ENCODE measurements at regions not wholly inside any gene's neighbourhood (a gene's known extent, or its start where the extent isn't known, plus 50 kb on each side); places are given as distances from the start of the nearest gene placed in this dataset.

GRCh38 chr2:7497178-7497577 lies 580.0 kb downstream of the RNF144A start:
- Histone ChIP-seq H3K36me3 (no peaks in the 10 kb centered on the region), H3K9me3 (no peaks in the 10 kb centered on the region), H3K4me3 (no peak overlapping the region), H3K27ac (no peak overlapping the region), H3K27me3 (no peaks in the 10 kb centered on the region), H3K4me1 (no peaks in the 10 kb centered on the region)
- intact Hi-C loops (cut with DNase I) = no loop called here
- WGBS, 2 donors = 75 to 79% methylated on average over 3 of the region's 4 CpGs
- no peak for TF ChIP-seq CTCF (IDR thresholded peaks at IDR 0.05)
- no peak for TF ChIP-seq POLR2A (IDR thresholded peaks at IDR 0.05)
- DNase-seq = no peak

- Histone ChIP-seq H3K4me1 (no peaks in the 10 kb centered on the region), H3K27ac (no peak overlapping the region), H3K27me3 (no peaks in the 10 kb centered on the region), H3K36me3 (no peaks in the 10 kb centered on the region), H3K4me3 (no peak overlapping the region), H3K9me3 (no peaks in the 10 kb centered on the region)
- 73 to 88% methylated on average over 1 to 2 of the region's 2 CpGs for WGBS, 2 donors
- no peak for DNase-seq
- no peak for TF ChIP-seq CTCF (IDR thresholded peaks at IDR 0.05)
- TF ChIP-seq POLR2A (IDR thresholded peaks at IDR 0.05) = no peak
- intact Hi-C loops (cut with DNase I) = no loop called here
Measured at GRCh38 chr2:7499018-7499417, 581.8 kb downstream of the RNF144A start.

GRCh38 chr2:7502336-7502735 lies 585.1 kb downstream of the RNF144A start:
- Histone ChIP-seq H3K9me3 (no peaks in the 10 kb centered on the region), H3K4me3 (no peak overlapping the region), H3K27ac (no peak overlapping the region), H3K27me3 (peaks cover 0 to 5% (median 0%) of the 10 kb centered on the region in 4 donors), H3K36me3 (no peaks in the 10 kb centered on the region), H3K4me1 (no peaks in the 10 kb centered on the region)
- TF ChIP-seq CTCF (IDR thresholded peaks at IDR 0.05) (no peak), POLR2A (IDR thresholded peaks at IDR 0.05) (no peak)
- DNase-seq = no peak
- intact Hi-C loops (cut with DNase I) = no loop called here

- Histone ChIP-seq H3K9me3 (no peaks in the 10 kb centered on the region), H3K4me1 (no peaks in the 10 kb centered on the region), H3K27ac (no peak overlapping the region), H3K36me3 (no peaks in the 10 kb centered on the region), H3K27me3 (peaks cover 0 to 5% (median 0%) of the 10 kb centered on the region in 4 donors), H3K4me3 (no peak overlapping the region)
- TF ChIP-seq POLR2A (IDR thresholded peaks at IDR 0.05) (no peak), CTCF (IDR thresholded peaks at IDR 0.05) (no peak)
- 32 to 44% methylated on average over 4 of the region's 4 CpGs for WGBS, 2 donors
- no peak for DNase-seq
- intact Hi-C loops (cut with DNase I) = no loop called here
Measured at GRCh38 chr2:7508296-7508943, 591.2 kb downstream of the RNF144A start.

- intact Hi-C loops (cut with DNase I) = no loop called here
- peaks cover 0 to 5% (median 0%) of the 10 kb centered on the region in 4 donors for H3K27me3 ChIP-seq
- no peak for DNase-seq
- H3K9me3 ChIP-seq = no peaks in the 10 kb centered on the region
- no peak overlapping the region for H3K27ac ChIP-seq
- WGBS, 2 donors = 56 to 68% methylated on average over 4 of the region's 4 CpGs
- TF ChIP-seq CTCF (IDR thresholded peaks at IDR 0.05) (no peak), POLR2A (IDR thresholded peaks at IDR 0.05) (no peak)
- no peaks in the 10 kb centered on the region for H3K4me1 ChIP-seq
- H3K36me3 ChIP-seq = no peaks in the 10 kb centered on the region
- no peak overlapping the region for H3K4me3 ChIP-seq
Measured at GRCh38 chr2:7510353-7510752, 593.1 kb downstream of the RNF144A start.
